GM23338 (cell line): ENCODE measurements at regions not wholly inside any gene's neighbourhood (a gene's known extent, or its start where the extent isn't known, plus 50 kb on each side); places are given as distances from the start of the nearest gene placed in this dataset.

ENCODE experiments used
- CREB1 ChIP-seq: fragments of 250-450 bp; sonication (Bioruptor Pico); IDR thresholded peaks from 2 replicates; pipeline ENCODE4 v1.5.0; 2020; ENCODE audit warnings: low read depth, mild to moderate bottlenecking, moderate library complexity
- EZH2 ChIP-seq: fragments of 200-600 bp; sonication (generic); IDR thresholded peaks from one replicate; pipeline ENCODE4 v1.8.0; 2017; ENCODE audit warnings: antibody characterized with exemption, mild to moderate bottlenecking, low read depth; ENCODE audit not compliant: unreplicated experiment
- EZH2phosphoT487 ChIP-seq: fragments of 200-600 bp; sonication (generic); IDR thresholded peaks from one replicate; pipeline ENCODE4 v1.8.1; 2018; ENCODE audit warnings: antibody characterized with exemption; ENCODE audit not compliant: unreplicated experiment
- POLR2AphosphoS5 ChIP-seq: IDR thresholded peaks from 2 replicates; pipeline ENCODE4 v1.6.1; 2016; ENCODE audit warnings: antibody characterized with exemption, low read depth
- TF ChIP-seq, protein P1 (sequence below), 2 experiments: fragments of 200-600 bp in 1 of 2; sonication (generic) in 1 of 2; conservative IDR thresholded peaks; 2 replicates each; pipeline versions ENCODE4 v1.5.1 to v1.6.1; 2016 to 2017; ENCODE audit warnings: antibody characterized with exemption in 2 of 2, low read depth in 2 of 2, mild to moderate bottlenecking in 2 of 2, moderate library complexity in 1 of 2
- TF ChIP-seq, protein P2 (sequence below): IDR thresholded peaks from one replicate; pipeline ENCODE4 v1.6.1; 2018; ENCODE audit warnings: antibody characterized with exemption; ENCODE audit not compliant: unreplicated experiment
- TF ChIP-seq, protein P3 (sequence below): IDR thresholded peaks from 2 replicates; pipeline ENCODE4 v1.6.1; 2016; ENCODE audit warnings: antibody characterized with exemption

DNA sequence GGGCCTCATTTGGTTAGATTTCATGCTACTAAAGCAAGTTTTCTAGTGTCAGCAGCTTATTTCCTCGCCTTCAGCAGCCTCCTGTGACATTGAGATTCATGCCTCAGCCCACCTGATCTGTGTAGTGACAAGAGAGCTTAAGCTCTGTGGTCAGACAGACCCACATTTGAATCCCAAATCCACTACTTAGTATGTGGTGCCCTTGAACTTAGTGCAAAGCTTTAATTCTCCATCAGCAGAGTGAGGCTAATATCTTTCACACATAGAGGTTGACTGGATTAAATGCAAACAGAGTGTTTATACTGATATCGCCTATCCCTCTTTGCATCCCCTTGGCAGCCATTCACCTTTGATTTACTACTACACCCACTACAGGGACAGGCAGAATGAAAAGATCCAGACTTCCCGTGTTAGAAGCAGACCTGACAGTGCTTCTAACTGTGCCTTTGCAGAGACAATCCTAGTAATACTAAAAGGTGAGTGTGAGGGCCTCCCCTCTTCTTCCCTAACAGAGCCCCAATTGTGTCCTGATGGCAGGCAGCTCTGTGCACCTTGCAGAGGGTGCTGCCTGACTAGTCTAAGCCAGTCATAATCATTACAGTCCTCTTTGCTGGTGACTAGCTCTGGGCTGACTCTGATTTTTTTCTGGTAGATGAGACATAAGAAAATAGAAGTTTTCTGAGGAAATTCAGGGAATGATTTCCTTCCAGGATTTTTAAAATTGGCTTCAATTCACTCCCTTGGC, 264.0 kb downstream of the CTH start:
- TF ChIP-seq POLR2AphosphoS5 (no peak), EZH2 (no peak), EZH2phosphoT487 (no peak), CREB1 (no peak)
- TF ChIP-seq, protein P1, sequence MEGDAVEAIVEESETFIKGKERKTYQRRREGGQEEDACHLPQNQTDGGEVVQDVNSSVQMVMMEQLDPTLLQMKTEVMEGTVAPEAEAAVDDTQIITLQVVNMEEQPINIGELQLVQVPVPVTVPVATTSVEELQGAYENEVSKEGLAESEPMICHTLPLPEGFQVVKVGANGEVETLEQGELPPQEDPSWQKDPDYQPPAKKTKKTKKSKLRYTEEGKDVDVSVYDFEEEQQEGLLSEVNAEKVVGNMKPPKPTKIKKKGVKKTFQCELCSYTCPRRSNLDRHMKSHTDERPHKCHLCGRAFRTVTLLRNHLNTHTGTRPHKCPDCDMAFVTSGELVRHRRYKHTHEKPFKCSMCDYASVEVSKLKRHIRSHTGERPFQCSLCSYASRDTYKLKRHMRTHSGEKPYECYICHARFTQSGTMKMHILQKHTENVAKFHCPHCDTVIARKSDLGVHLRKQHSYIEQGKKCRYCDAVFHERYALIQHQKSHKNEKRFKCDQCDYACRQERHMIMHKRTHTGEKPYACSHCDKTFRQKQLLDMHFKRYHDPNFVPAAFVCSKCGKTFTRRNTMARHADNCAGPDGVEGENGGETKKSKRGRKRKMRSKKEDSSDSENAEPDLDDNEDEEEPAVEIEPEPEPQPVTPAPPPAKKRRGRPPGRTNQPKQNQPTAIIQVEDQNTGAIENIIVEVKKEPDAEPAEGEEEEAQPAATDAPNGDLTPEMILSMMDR (conservative IDR thresholded peaks at IDR 0.05; ENCODE audit: low read depth in 2 of 2) = no peak
- TF ChIP-seq, protein P2, sequence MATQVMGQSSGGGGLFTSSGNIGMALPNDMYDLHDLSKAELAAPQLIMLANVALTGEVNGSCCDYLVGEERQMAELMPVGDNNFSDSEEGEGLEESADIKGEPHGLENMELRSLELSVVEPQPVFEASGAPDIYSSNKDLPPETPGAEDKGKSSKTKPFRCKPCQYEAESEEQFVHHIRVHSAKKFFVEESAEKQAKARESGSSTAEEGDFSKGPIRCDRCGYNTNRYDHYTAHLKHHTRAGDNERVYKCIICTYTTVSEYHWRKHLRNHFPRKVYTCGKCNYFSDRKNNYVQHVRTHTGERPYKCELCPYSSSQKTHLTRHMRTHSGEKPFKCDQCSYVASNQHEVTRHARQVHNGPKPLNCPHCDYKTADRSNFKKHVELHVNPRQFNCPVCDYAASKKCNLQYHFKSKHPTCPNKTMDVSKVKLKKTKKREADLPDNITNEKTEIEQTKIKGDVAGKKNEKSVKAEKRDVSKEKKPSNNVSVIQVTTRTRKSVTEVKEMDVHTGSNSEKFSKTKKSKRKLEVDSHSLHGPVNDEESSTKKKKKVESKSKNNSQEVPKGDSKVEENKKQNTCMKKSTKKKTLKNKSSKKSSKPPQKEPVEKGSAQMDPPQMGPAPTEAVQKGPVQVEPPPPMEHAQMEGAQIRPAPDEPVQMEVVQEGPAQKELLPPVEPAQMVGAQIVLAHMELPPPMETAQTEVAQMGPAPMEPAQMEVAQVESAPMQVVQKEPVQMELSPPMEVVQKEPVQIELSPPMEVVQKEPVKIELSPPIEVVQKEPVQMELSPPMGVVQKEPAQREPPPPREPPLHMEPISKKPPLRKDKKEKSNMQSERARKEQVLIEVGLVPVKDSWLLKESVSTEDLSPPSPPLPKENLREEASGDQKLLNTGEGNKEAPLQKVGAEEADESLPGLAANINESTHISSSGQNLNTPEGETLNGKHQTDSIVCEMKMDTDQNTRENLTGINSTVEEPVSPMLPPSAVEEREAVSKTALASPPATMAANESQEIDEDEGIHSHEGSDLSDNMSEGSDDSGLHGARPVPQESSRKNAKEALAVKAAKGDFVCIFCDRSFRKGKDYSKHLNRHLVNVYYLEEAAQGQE = no peak
- TF ChIP-seq, protein P3, sequence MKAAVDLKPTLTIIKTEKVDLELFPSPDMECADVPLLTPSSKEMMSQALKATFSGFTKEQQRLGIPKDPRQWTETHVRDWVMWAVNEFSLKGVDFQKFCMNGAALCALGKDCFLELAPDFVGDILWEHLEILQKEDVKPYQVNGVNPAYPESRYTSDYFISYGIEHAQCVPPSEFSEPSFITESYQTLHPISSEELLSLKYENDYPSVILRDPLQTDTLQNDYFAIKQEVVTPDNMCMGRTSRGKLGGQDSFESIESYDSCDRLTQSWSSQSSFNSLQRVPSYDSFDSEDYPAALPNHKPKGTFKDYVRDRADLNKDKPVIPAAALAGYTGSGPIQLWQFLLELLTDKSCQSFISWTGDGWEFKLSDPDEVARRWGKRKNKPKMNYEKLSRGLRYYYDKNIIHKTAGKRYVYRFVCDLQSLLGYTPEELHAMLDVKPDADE = no peak
